OCI-LY7 (cell line): ENCODE measurements at regions not wholly inside any gene's neighbourhood (a gene's known extent, or its start where the extent isn't known, plus 50 kb on each side); places are given as distances from the start of the nearest gene placed in this dataset.

Experiments used
- EZH2phosphoT487 ChIP-seq: fragments of 200-600 bp; sonication (generic); IDR thresholded peaks from 2 replicates; pipeline ENCODE4 v1.6.1; 2018; ENCODE audit warnings: low read depth, borderline replicate concordance, mild to moderate bottlenecking, mixed run types, antibody characterized with exemption, low read length, moderate library complexity, mixed read lengths
- TF ChIP-seq, protein P1 (sequence below): fragments of 200-600 bp; sonication (generic); conservative IDR thresholded peaks from 2 replicates; pipeline ENCODE4 v1.5.1; 2014; ENCODE audit warnings: mild to moderate bottlenecking, antibody characterized with exemption, low read length, moderate library complexity, mixed read lengths

GRCh38 chr11:91795139-91795887 is 429.3 kb upstream of the FAT3 start:
- TF ChIP-seq, protein P1, sequence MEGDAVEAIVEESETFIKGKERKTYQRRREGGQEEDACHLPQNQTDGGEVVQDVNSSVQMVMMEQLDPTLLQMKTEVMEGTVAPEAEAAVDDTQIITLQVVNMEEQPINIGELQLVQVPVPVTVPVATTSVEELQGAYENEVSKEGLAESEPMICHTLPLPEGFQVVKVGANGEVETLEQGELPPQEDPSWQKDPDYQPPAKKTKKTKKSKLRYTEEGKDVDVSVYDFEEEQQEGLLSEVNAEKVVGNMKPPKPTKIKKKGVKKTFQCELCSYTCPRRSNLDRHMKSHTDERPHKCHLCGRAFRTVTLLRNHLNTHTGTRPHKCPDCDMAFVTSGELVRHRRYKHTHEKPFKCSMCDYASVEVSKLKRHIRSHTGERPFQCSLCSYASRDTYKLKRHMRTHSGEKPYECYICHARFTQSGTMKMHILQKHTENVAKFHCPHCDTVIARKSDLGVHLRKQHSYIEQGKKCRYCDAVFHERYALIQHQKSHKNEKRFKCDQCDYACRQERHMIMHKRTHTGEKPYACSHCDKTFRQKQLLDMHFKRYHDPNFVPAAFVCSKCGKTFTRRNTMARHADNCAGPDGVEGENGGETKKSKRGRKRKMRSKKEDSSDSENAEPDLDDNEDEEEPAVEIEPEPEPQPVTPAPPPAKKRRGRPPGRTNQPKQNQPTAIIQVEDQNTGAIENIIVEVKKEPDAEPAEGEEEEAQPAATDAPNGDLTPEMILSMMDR, result no peak
- no peak for TF ChIP-seq EZH2phosphoT487
